A204.1 (cell line): ENCODE measurements at regions not wholly inside any gene's neighbourhood (a gene's known extent, or its start where the extent isn't known, plus 50 kb on each side); places are given as distances from the start of the nearest gene placed in this dataset.

Experiments used
- FAIRE-seq: peaks from 2 replicates; lab custom pipeline; 2012; peaks lifted over from hg19 to GRCh38; lab: Jason Lieb, UNC

GRCh38 chr1:234712891-234713305, 102.9 kb upstream of the IRF2BP2 start:
- FAIRE-seq, result no peak

GRCh38 chr1:234710936-234711724, 101.2 kb upstream of the IRF2BP2 start:
- FAIRE-seq, result no peak

GRCh38 chr1:234710381-234710780, 100.4 kb upstream of the IRF2BP2 start:
- FAIRE-seq, result no peak

- FAIRE-seq, result no peak
Measured at GRCh38 chr1:234709473-234710228, 99.7 kb upstream of the IRF2BP2 start.

GRCh38 chr1:234708700-234709395, 98.9 kb upstream of the IRF2BP2 start:
- no peak for FAIRE-seq

- no peak for FAIRE-seq
Measured at GRCh38 chr1:234707641-234708040, 97.7 kb upstream of the IRF2BP2 start.

- no peak for FAIRE-seq
Measured at GRCh38 chr1:234706931-234707330, 97.0 kb upstream of the IRF2BP2 start.

GRCh38 chr1:234706199-234706598, 96.2 kb upstream of the IRF2BP2 start:
- FAIRE-seq, result no peak

- FAIRE-seq, result no peak
Measured at GRCh38 chr1:234705615-234706014, 95.6 kb upstream of the IRF2BP2 start.

GRCh38 chr1:234704106-234704887, 94.3 kb upstream of the IRF2BP2 start:
- FAIRE-seq, result no peak

- FAIRE-seq, result no peak
Measured at GRCh38 chr1:234702342-234703000, 92.5 kb upstream of the IRF2BP2 start.

GRCh38 chr1:234701737-234702341, 91.9 kb upstream of the IRF2BP2 start:
- FAIRE-seq, result no peak

GRCh38 chr1:234699795-234700665, 90.1 kb upstream of the IRF2BP2 start:
- no peak for FAIRE-seq

- no peak for FAIRE-seq
Measured at GRCh38 chr1:234698686-234699085, 88.7 kb upstream of the IRF2BP2 start.

- no peak for FAIRE-seq
Measured at GRCh38 chr1:234697741-234698140, 87.8 kb upstream of the IRF2BP2 start.

- FAIRE-seq, result no peak
Measured at GRCh38 chr1:234697015-234697414, 87.0 kb upstream of the IRF2BP2 start.

- FAIRE-seq, result no peak
Measured at GRCh38 chr1:234696148-234696576, 86.2 kb upstream of the IRF2BP2 start.

- no peak for FAIRE-seq
Measured at GRCh38 chr1:234694661-234695060, 84.7 kb upstream of the IRF2BP2 start.

- FAIRE-seq, result no peak
Measured at GRCh38 chr1:234692966-234693580, 83.1 kb upstream of the IRF2BP2 start.

- no peak for FAIRE-seq
Measured at GRCh38 chr1:234691567-234691966, 81.6 kb upstream of the IRF2BP2 start.
